Peyer's patch (tissue), 4 donors: ENCODE measurements at regions not wholly inside any gene's neighbourhood (a gene's known extent, or its start where the extent isn't known, plus 50 kb on each side); places are given as distances from the start of the nearest gene placed in this dataset.

Source experiments
- DNase-seq, 3 donors: peaks; one replicate each; pipeline ENCODE4 v3.0.0-alpha.2; 2017 to 2019
- H3K27ac ChIP-seq, 4 donors: fragments of 200-600 bp; sonication (generic); one replicate each; pipeline ENCODE4 v1.5.1; 2016 to 2019
- H3K27me3 ChIP-seq, 2 donors: fragments of 200-600 bp; sonication (generic); one replicate each; pipeline ENCODE4 v1.5.1; 2019
- H3K36me3 ChIP-seq, 3 donors: fragments of 200-600 bp; sonication (generic); one replicate each; pipeline ENCODE4 v1.5.1; 2016 to 2019
- H3K4me1 ChIP-seq, 4 donors: fragments of 200-600 bp; sonication (generic); one replicate each; pipeline ENCODE4 v1.5.1; 2016 to 2019
- H3K4me3 ChIP-seq, 4 donors: fragments of 200-600 bp; sonication (generic); 1 replicate in 3 of 4; 2 replicates in 1 of 4; pipeline ENCODE4 v1.5.1; 2016 to 2019; ENCODE audit warnings: mild to moderate bottlenecking in 1 of 4
- H3K9me3 ChIP-seq, 4 donors: fragments of 200-600 bp; sonication (generic); one replicate each; pipeline ENCODE4 v1.5.1; 2016 to 2019; ENCODE audit warnings: mild to moderate bottlenecking in 1 of 4
- POLR2A ChIP-seq, 2 donors: fragments of 450-650 bp; IDR thresholded peaks; one replicate each; pipeline ENCODE4 v1.5.1; 2017; ENCODE audit warnings: antibody characterized with exemption in 2 of 2, mild to moderate bottlenecking in 2 of 2, moderate library complexity in 2 of 2
- TF ChIP-seq, protein P1 (sequence below), 6 experiments: fragments of 450-650 bp in 4 of 6; fragments of 200-600 bp in 2 of 6; sonication (generic) in 1 of 6; IDR thresholded peaks; one replicate each; pipeline ENCODE4 v1.5.1; 2017 to 2019; ENCODE audit warnings: antibody characterized with exemption in 6 of 6, mild to moderate bottlenecking in 3 of 6, moderate library complexity in 1 of 6

DNA sequence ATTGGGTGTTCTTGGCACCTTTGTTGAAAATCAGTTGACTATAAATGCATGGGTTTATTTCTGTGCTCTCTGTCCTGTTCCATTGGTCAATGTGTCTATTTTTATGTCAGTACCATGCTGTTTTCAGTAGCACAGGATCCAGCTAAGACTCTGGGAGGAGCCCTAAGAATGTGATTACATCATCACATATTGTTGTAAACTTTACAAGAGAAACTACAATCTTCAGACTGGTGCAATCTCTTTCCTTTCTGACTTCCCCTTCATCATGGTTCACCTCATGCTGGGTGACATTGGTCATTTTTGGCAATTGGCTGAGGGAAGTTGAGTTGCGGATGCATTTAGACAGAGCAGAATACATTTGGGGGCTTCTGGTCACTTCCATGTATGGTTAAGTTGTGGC lies 88.4 kb downstream of the C21orf91 start:
- DNase-seq: no peak
- H3K27me3 ChIP-seq: no peaks in the 10 kb centered on the region
- no peaks in the 10 kb centered on the region for H3K4me1 ChIP-seq
- no peak overlapping the region for H3K4me3 ChIP-seq
- TF ChIP-seq, protein P1, sequence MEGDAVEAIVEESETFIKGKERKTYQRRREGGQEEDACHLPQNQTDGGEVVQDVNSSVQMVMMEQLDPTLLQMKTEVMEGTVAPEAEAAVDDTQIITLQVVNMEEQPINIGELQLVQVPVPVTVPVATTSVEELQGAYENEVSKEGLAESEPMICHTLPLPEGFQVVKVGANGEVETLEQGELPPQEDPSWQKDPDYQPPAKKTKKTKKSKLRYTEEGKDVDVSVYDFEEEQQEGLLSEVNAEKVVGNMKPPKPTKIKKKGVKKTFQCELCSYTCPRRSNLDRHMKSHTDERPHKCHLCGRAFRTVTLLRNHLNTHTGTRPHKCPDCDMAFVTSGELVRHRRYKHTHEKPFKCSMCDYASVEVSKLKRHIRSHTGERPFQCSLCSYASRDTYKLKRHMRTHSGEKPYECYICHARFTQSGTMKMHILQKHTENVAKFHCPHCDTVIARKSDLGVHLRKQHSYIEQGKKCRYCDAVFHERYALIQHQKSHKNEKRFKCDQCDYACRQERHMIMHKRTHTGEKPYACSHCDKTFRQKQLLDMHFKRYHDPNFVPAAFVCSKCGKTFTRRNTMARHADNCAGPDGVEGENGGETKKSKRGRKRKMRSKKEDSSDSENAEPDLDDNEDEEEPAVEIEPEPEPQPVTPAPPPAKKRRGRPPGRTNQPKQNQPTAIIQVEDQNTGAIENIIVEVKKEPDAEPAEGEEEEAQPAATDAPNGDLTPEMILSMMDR (IDR thresholded peaks at IDR 0.05): no peak
- TF ChIP-seq POLR2A (IDR thresholded peaks at IDR 0.05): no peak
- no peak overlapping the region for H3K27ac ChIP-seq
- H3K9me3 ChIP-seq: no peaks in the 10 kb centered on the region
- no peaks in the 10 kb centered on the region for H3K36me3 ChIP-seq

DNA sequence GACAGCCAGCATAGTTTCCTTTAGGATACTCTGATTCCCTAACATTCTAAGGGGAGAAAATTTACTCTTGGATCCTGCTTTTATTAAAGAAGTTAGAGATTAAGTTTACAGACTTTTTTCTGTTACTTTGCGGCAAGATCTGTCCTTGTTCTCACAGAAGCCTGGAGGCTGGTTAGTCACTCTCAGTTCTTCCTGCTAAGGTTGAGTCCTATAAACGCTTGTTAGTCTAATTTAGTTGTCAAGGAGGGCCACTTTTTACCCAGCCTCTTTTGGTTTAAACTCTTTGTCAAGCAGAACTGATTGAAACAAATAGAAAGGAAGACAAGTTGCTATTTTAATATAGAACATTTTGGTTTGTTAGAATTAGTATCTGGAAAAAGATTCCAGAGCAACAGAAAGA lies 89.7 kb downstream of the C21orf91 start:
- no peak overlapping the region for H3K4me3 ChIP-seq
- no peak for TF ChIP-seq POLR2A (IDR thresholded peaks at IDR 0.05)
- TF ChIP-seq, protein P1 (IDR thresholded peaks at IDR 0.05): no peak
- H3K36me3 ChIP-seq: no peaks in the 10 kb centered on the region
- H3K27me3 ChIP-seq: no peaks in the 10 kb centered on the region
- H3K4me1 ChIP-seq: no peaks in the 10 kb centered on the region
- no peaks in the 10 kb centered on the region for H3K9me3 ChIP-seq
- no peak for DNase-seq
- H3K27ac ChIP-seq: no peak overlapping the region

DNA sequence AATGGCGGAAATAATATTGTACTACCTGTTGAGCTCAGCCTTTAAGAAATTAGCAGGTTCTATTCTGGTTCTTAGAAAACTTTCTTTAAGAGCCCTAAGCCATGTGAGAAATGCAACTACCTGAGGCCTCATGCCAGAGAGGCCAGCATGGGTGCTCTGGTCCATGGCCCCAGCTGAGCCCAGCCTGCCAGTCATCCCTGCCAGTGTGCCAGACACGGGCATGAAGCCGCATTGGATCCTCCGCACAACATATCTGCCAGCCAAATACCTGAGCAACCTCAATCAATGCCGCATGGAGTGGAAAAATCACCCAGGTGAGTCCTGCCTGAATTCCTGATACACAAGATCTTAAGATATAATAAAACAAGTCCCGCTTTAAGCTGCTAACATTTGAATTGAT lies 91.8 kb downstream of the C21orf91 start:
- Histone ChIP-seq H3K27ac (no peak overlapping the region), H3K36me3 (no peaks in the 10 kb centered on the region), H3K4me3 (no peak overlapping the region), H3K27me3 (no peaks in the 10 kb centered on the region), H3K4me1 (no peaks in the 10 kb centered on the region), H3K9me3 (no peaks in the 10 kb centered on the region)
- no peak for DNase-seq
- TF ChIP-seq POLR2A (IDR thresholded peaks at IDR 0.05): no peak
- TF ChIP-seq, protein P1 (IDR thresholded peaks at IDR 0.05): no peak

DNA sequence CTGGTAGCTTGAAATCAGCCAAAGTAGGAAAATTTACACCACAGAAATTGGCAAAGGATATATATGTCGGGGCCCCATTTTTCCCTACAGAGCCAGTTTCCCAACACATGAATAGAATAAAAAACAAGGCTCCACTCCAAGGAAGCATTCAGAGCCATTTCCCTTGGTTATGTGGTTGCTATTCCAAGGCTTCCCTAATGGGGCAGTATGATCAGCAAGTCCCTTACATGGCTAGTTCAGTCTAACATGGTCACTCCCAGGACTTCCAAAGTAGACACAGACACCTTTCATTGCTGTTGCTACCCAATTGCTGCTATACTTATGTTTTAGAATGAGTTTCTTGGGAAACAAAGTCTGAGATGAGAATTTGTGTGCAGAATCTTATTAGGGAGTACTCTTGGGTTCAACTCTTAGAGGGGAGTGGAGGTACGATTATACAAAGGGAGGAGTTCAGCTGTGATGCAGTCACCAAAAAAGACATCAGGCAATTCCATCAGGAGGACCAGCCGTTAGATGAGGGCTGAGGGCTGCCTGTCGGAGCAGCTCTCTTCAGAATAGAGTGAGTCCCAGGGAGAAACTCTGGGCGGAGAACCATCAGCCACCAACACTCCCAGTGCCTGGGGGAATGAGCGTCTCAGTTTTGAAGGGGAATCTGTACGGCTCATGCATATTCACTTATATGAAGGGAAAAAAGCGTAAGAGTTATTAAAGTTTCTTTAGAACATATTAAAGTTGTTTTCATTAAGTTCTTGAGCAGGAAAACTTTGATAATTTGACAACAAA lies 92.9 kb downstream of the C21orf91 start:
- TF ChIP-seq POLR2A (IDR thresholded peaks at IDR 0.05): no peak
- TF ChIP-seq, protein P1 (IDR thresholded peaks at IDR 0.05): no peak
- Histone ChIP-seq H3K4me3 (no peak overlapping the region), H3K4me1 (no peaks in the 10 kb centered on the region), H3K9me3 (no peaks in the 10 kb centered on the region), H3K36me3 (no peaks in the 10 kb centered on the region), H3K27me3 (no peaks in the 10 kb centered on the region), H3K27ac (no peak overlapping the region)
- no peak for DNase-seq

DNA sequence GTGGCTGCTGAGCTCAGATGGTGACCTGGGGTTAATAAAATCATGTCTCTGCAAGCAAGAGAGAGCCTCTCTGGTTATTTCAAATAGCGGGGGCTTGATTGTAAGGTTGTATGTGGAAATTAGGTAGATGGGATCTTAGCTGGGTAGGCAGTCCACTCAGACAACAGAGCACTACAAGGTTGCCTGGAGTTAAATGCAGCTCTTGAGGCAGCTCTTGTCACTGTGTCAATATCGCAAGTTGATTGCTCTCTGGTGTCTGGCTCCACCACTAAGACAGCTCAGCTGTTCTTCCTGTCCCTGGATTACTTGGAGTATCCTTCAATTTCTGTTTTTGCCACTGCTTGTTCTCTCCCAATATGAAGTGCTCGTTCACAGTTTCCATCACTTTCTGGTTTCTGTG lies 93.8 kb downstream of the C21orf91 start:
- no peak for TF ChIP-seq POLR2A (IDR thresholded peaks at IDR 0.05)
- TF ChIP-seq, protein P1 (IDR thresholded peaks at IDR 0.05): no peak
- Histone ChIP-seq H3K4me1 (no peaks in the 10 kb centered on the region), H3K27ac (no peak overlapping the region), H3K9me3 (no peaks in the 10 kb centered on the region), H3K36me3 (no peaks in the 10 kb centered on the region), H3K27me3 (no peaks in the 10 kb centered on the region), H3K4me3 (no peak overlapping the region)
- DNase-seq: no peak
